GM23338 (cell line): ENCODE measurements at regions not wholly inside any gene's neighbourhood (a gene's known extent, or its start where the extent isn't known, plus 50 kb on each side); places are given as distances from the start of the nearest gene placed in this dataset.

ENCODE experiments used
- ATAC-seq: fragments of 200-7000 bp; cut with Tn5 transposase; 3 replicates; pipeline ENCODE4 v1.9.1; 2020
- DNase-seq: peaks from one replicate; pipeline ENCODE4 v3.0.0-alpha.2; 2015; ENCODE audit warnings: low spot score
- H2AFZ ChIP-seq: fragments of 200-600 bp; sonication (generic); 2 replicates; pipeline ENCODE4 v1.8.0; 2016; ENCODE audit warnings: antibody characterized with exemption, mild to moderate bottlenecking, moderate library complexity
- H3F3A ChIP-seq: fragments of 200-600 bp; sonication (generic); replicated peaks from 2 replicates; pipeline ENCODE4 v1.8.0; 2017; ENCODE audit warnings: antibody characterized with exemption, mixed run types, low read depth
- H3K27ac ChIP-seq: fragments of 200-600 bp; sonication (generic); 2 replicates; pipeline ENCODE4 v1.6.1; 2016; ENCODE audit warnings: low read depth
- H3K27me3 ChIP-seq: fragments of 200-600 bp; sonication (generic); 2 replicates; pipeline ENCODE4 v1.8.0; 2016; ENCODE audit warnings: mild to moderate bottlenecking, mixed run types, moderate library complexity; ENCODE audit not compliant: insufficient read depth
- H3K36me3 ChIP-seq: fragments of 200-600 bp; sonication (generic); 2 replicates; pipeline ENCODE4 v1.8.0; 2016; ENCODE audit warnings: mild to moderate bottlenecking; ENCODE audit not compliant: insufficient read depth
- H3K4me1 ChIP-seq: fragments of 200-600 bp; sonication (generic); 2 replicates; pipeline ENCODE4 v1.8.0; 2016; ENCODE audit warnings: mild to moderate bottlenecking, moderate library complexity; ENCODE audit not compliant: insufficient read depth
- H3K4me2 ChIP-seq: fragments of 200-600 bp; sonication (generic); 2 replicates; pipeline ENCODE4 v1.7.1; 2017; ENCODE audit warnings: mixed run types
- H3K4me3 ChIP-seq: fragments of 200-600 bp; sonication (generic); 2 replicates; pipeline ENCODE4 v1.6.1; 2016; ENCODE audit warnings: mixed run types
- H3K79me2 ChIP-seq: fragments of 200-600 bp; sonication (generic); replicated peaks from 2 replicates; pipeline ENCODE4 v1.8.0; 2017; ENCODE audit warnings: mild to moderate bottlenecking; ENCODE audit not compliant: insufficient read depth
- H3K9me2 ChIP-seq: fragments of 200-600 bp; sonication (generic); 2 replicates; pipeline ENCODE4 v1.8.0; 2017; ENCODE audit not compliant: insufficient read depth
- H4K20me1 ChIP-seq: fragments of 200-600 bp; sonication (generic); replicated peaks from 2 replicates; pipeline ENCODE4 v1.8.0; 2017; ENCODE audit warnings: mild to moderate bottlenecking; ENCODE audit not compliant: insufficient read depth
- H3K27ac Mint-ChIP-seq: 2 replicates; pipeline ENCODE4 v1.8.0; 2020; ENCODE audit warnings: inconsistent platforms, mild to moderate bottlenecking, moderate library complexity, mixed read lengths
- H3K27me3 Mint-ChIP-seq: 3 replicates; pipeline ENCODE4 v1.8.0; 2022; ENCODE audit warnings: low read depth, mild to moderate bottlenecking, moderate library complexity, mixed read lengths, inconsistent platforms; ENCODE audit not compliant: insufficient read depth, poor library complexity
- H3K36me3 Mint-ChIP-seq: 3 replicates; pipeline ENCODE4 v1.8.0; 2021; ENCODE audit warnings: low read depth, mild to moderate bottlenecking, inconsistent platforms, moderate library complexity, mixed read lengths
- H3K4me1 Mint-ChIP-seq: 3 replicates; pipeline ENCODE4 v1.8.0; 2020; ENCODE audit warnings: mild to moderate bottlenecking, inconsistent platforms, mixed read lengths
- H3K4me3 Mint-ChIP-seq: 3 replicates; pipeline ENCODE4 v1.8.0; 2021; ENCODE audit warnings: moderate library complexity, mild to moderate bottlenecking, inconsistent platforms, mixed read lengths
- H3K9me3 Mint-ChIP-seq: 3 replicates; pipeline ENCODE4 v1.8.0; 2020; ENCODE audit warnings: moderate library complexity, mild to moderate bottlenecking, inconsistent platforms, mixed read lengths
- CREB1 ChIP-seq: fragments of 250-450 bp; sonication (Bioruptor Pico); IDR thresholded peaks from 2 replicates; pipeline ENCODE4 v1.5.0; 2020; ENCODE audit warnings: low read depth, mild to moderate bottlenecking, moderate library complexity
- CTCF ChIP-seq, 2 experiments: fragments of 200-600 bp in 1 of 2; sonication (generic) in 1 of 2; conservative IDR thresholded peaks; 2 replicates each; pipeline versions ENCODE4 v1.5.1 to v1.6.1; 2016 to 2017; ENCODE audit warnings: antibody characterized with exemption in 2 of 2, low read depth in 2 of 2, mild to moderate bottlenecking in 2 of 2, moderate library complexity in 1 of 2
- ETS1 ChIP-seq: IDR thresholded peaks from 2 replicates; pipeline ENCODE4 v1.6.1; 2016; ENCODE audit warnings: antibody characterized with exemption
- EZH2 ChIP-seq: fragments of 200-600 bp; sonication (generic); IDR thresholded peaks from one replicate; pipeline ENCODE4 v1.8.0; 2017; ENCODE audit warnings: antibody characterized with exemption, mild to moderate bottlenecking, low read depth; ENCODE audit not compliant: unreplicated experiment
- JUNB ChIP-seq: IDR thresholded peaks from one replicate; pipeline ENCODE4 v1.6.1; 2016; ENCODE audit warnings: antibody characterized with exemption; ENCODE audit not compliant: unreplicated experiment
- NANOG ChIP-seq: IDR thresholded peaks from 2 replicates; pipeline ENCODE4 v1.6.1; 2016; ENCODE audit warnings: antibody characterized with exemption, borderline replicate concordance
- STAT1 ChIP-seq: IDR thresholded peaks from one replicate; pipeline ENCODE4 v1.6.1; 2016; ENCODE audit warnings: antibody characterized with exemption; ENCODE audit not compliant: unreplicated experiment
- ZNF331 ChIP-seq: fragments of 250-450 bp; sonication (Bioruptor Pico); IDR thresholded peaks from 2 replicates; pipeline ENCODE4 v1.5.0; 2020; ENCODE audit warnings: low read depth, mild to moderate bottlenecking, moderate library complexity
- ZNF462 ChIP-seq: fragments of 250-450 bp; sonication (Bioruptor Pico); IDR thresholded peaks from 2 replicates; pipeline ENCODE4 v1.5.0; 2020; ENCODE audit warnings: mild to moderate bottlenecking, moderate library complexity

- Histone ChIP-seq H3K27ac (no peak overlapping the region), H3K4me1 (no peaks in the 10 kb centered on the region), H3F3A (no peaks in the 10 kb centered on the region), H3K9me2 (no peaks in the 10 kb centered on the region), H3K4me2 (no peak overlapping the region), H3K36me3 (no peaks in the 10 kb centered on the region), H3K4me3 (no peak overlapping the region), H4K20me1 (no peaks in the 10 kb centered on the region), H3K27me3 (no peaks in the 10 kb centered on the region), H3K79me2 (no peaks in the 10 kb centered on the region), H2AFZ (no peak overlapping the region)
- Mint-ChIP-seq H3K27me3 (no peaks in the 10 kb centered on the region), H3K9me3 (no peaks in the 10 kb centered on the region; the same call in 2 of the 3 replicates), H3K27ac (no peak overlapping the region), H3K36me3 (no peaks in the 10 kb centered on the region), H3K4me1 (peaks cover 2% of the 10 kb centered on the region; the same call in 2 of the 3 replicates), H3K4me3 (no peak overlapping the region)
- ATAC-seq (no peak), DNase-seq (no peak)
- TF ChIP-seq JUNB (no peak), STAT1 (no peak), ZNF462 (CRISPR knock-in tag) (no peak), ZNF331 (CRISPR knock-in tag) (no peak), EZH2 (no peak), CREB1 (CRISPR knock-in tag) (no peak), ETS1 (no peak), NANOG (no peak), CTCF (conservative IDR thresholded peaks at IDR 0.05; ENCODE audit: low read depth in 2 of 2) (no peak)
Measured at GRCh38 chr1:199132006-199132405, 493.2 kb downstream of the PTPRC start.
